ENCODE measurements at regions not wholly inside any gene's neighbourhood (a gene's known extent, or its start where the extent isn't known, plus 50 kb on each side); places are given as distances from the start of the nearest gene placed in this dataset.

DNA sequence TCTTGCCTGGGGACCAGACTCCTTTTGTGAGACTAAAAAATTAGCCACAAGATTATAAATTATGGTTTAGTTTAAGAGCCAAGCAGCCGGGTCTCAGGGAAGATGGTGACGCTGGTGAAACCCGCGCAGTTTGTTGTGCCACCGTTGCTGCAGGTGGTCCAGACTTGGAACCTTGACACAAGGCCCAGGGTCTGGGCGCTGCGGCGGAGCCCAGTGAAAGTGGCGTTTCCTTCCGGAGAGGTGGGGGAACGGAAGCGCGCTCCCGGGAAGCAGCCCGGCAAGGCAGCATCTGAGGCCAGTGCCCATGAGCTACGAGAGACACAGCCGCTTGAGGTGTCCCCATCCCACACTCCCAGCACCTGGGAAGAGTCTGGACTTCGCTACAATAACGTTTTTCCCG, 131.6 kb downstream of the SKIDA1 start:
- WGBS, 2 donors = 94 to 95% methylated on average over 20 of the region's 20 CpGs

DNA sequence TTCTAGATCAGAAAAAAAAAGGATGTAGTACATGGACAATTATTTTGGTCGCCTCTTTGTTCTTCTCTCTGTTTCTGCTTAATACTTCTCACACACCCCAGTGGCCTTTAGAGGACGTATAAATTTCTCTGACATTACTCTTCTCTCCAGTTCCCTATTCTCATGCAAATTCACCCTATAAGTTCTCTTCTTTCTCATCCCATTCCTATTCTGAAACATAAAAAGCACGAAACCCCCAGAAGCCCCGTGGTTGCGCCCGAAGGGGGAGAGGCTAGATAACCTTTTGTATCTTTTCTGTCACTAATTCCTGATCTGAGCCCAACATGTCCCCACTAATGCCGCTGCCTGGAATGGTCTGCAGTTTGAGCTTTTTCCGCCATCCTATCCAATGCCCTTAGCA, 136.9 kb downstream of the SKIDA1 start:
- TF ChIP-seq, protein P1, sequence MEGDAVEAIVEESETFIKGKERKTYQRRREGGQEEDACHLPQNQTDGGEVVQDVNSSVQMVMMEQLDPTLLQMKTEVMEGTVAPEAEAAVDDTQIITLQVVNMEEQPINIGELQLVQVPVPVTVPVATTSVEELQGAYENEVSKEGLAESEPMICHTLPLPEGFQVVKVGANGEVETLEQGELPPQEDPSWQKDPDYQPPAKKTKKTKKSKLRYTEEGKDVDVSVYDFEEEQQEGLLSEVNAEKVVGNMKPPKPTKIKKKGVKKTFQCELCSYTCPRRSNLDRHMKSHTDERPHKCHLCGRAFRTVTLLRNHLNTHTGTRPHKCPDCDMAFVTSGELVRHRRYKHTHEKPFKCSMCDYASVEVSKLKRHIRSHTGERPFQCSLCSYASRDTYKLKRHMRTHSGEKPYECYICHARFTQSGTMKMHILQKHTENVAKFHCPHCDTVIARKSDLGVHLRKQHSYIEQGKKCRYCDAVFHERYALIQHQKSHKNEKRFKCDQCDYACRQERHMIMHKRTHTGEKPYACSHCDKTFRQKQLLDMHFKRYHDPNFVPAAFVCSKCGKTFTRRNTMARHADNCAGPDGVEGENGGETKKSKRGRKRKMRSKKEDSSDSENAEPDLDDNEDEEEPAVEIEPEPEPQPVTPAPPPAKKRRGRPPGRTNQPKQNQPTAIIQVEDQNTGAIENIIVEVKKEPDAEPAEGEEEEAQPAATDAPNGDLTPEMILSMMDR (IDR thresholded peaks at IDR 0.05; ENCODE audit: control extremely low read depth, extremely low read depth) = no peak
- WGBS, 2 donors = 87 to 93% methylated on average over 8 of the region's 8 CpGs
- Histone ChIP-seq H3K27me3 (ENCODE audit: control insufficient read depth in 3 of 3, insufficient read depth in 3 of 3, low read length in 2 of 3) (no peaks in the 10 kb centered on the region), H3K4me3 (no peak overlapping the region), H3K4me1 (ENCODE audit: control insufficient read depth in 5 of 5, insufficient read depth in 5 of 5, low read length in 5 of 5) (no peaks in the 10 kb centered on the region), H3K36me3 (ENCODE audit: control insufficient read depth in 4 of 4, insufficient read depth in 4 of 4, low read length in 4 of 4) (no peaks in the 10 kb centered on the region), H3K9me3 (ENCODE audit: control insufficient read depth in 4 of 4, insufficient read depth in 3 of 4, low read length in 3 of 4) (no peaks in the 10 kb centered on the region), H3K9ac (ENCODE audit: insufficient read depth in 1 of 2, low read length in 2 of 2) (no peak overlapping the region), H3K27ac (ENCODE audit: low read depth in 1 of 2, low read length in 1 of 2) (no peak overlapping the region)
- no peak for DNase-seq
- no peak for ATAC-seq (ENCODE audit: insufficient read depth, low FRiP score)

More for the DNA sequence above, 131.6 kb downstream of the SKIDA1 start:
- TF ChIP-seq, protein P1 (IDR thresholded peaks at IDR 0.05; ENCODE audit: control extremely low read depth, extremely low read depth) = no peak
- no peaks in the 10 kb centered on the region for H3K36me3 ChIP-seq (ENCODE audit: control insufficient read depth in 4 of 4, insufficient read depth in 4 of 4, low read length in 4 of 4)
- DNase-seq = no peak
- no peak overlapping the region for H3K27ac ChIP-seq (ENCODE audit: low read depth in 1 of 2, low read length in 1 of 2)
- H3K9me3 ChIP-seq (ENCODE audit: control insufficient read depth in 4 of 4, insufficient read depth in 3 of 4, low read length in 3 of 4) = peaks cover 0 to 5% (median 2%) of the 10 kb centered on the region in 4 donors
- H3K27me3 ChIP-seq (ENCODE audit: control insufficient read depth in 3 of 3, insufficient read depth in 3 of 3, low read length in 2 of 3) = no peaks in the 10 kb centered on the region
- H3K9ac ChIP-seq (ENCODE audit: insufficient read depth in 1 of 2, low read length in 2 of 2) = no peak overlapping the region
- ATAC-seq (ENCODE audit: insufficient read depth, low FRiP score) = no peak
- peaks cover 0 to 3% (median 0%) of the 10 kb centered on the region in 5 donors for H3K4me1 ChIP-seq (ENCODE audit: control insufficient read depth in 5 of 5, insufficient read depth in 5 of 5, low read length in 5 of 5)
- H3K4me3 ChIP-seq = no peak overlapping the region

DNA sequence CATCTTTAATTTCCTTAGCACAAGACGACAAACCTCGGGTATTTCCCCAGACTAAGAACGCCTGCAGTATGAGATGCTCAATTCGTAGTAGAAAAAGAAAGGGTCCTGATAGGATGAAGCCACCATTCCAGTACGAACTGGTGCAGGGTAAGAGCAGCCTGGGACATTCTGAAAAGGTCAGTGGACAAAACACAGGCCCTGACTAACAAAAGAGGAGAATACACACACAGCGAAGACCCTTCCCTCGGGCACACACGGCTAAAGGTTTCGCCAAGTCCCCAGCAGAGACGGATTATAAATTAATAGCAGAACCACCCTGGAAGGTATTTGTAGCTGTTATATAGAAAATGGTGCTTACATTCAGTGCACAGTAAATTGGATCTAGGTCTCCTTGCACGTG, 137.6 kb downstream of the SKIDA1 start:
- 90 to 92% methylated on average over 11 of the region's 11 CpGs for WGBS, 2 donors
- H3K4me3 ChIP-seq = no peak overlapping the region
- no peak overlapping the region for H3K9ac ChIP-seq (ENCODE audit: insufficient read depth in 1 of 2, low read length in 2 of 2)
- no peaks in the 10 kb centered on the region for H3K27me3 ChIP-seq (ENCODE audit: control insufficient read depth in 3 of 3, insufficient read depth in 3 of 3, low read length in 2 of 3)
- no peak overlapping the region for H3K27ac ChIP-seq (ENCODE audit: low read depth in 1 of 2, low read length in 1 of 2)
- TF ChIP-seq, protein P1 (IDR thresholded peaks at IDR 0.05; ENCODE audit: control extremely low read depth, extremely low read depth) = no peak
- DNase-seq = no peak
- H3K9me3 ChIP-seq (ENCODE audit: control insufficient read depth in 4 of 4, insufficient read depth in 3 of 4, low read length in 3 of 4) = no peaks in the 10 kb centered on the region
- no peaks in the 10 kb centered on the region for H3K36me3 ChIP-seq (ENCODE audit: control insufficient read depth in 4 of 4, insufficient read depth in 4 of 4, low read length in 4 of 4)
- ATAC-seq (ENCODE audit: insufficient read depth, low FRiP score) = no peak
- no peaks in the 10 kb centered on the region for H3K4me1 ChIP-seq (ENCODE audit: control insufficient read depth in 5 of 5, insufficient read depth in 5 of 5, low read length in 5 of 5)

DNA sequence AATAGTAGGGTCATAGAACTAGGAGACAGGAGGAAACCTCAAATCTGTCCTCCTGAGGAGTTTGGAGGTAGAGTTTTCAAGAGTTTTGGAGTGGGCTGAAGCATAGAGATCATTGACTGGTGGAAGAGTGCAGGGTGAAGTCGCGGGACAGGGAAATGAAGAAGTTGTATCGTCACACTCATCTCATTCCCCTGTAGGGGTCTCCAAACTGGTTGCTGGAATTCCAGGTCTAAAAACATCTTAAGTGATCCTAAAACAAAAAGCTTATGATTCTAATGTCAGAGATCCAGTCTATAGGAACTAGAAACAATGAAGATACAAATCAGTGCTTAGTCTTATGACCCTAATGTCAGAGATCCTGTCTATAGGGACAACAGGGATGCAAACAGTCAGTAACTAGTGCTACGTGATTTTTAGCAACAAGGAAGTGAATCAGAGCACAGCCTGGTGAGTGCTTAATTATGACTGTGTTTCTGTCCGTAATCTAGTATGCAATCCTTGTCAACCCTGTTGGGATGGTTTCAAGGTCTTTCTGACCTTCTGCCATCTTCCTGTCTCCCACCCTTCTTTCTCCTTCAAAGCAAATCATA, 139.4 kb downstream of the SKIDA1 start:
- DNase-seq = no peak
- H3K27ac ChIP-seq (ENCODE audit: low read depth in 1 of 2, low read length in 1 of 2) = no peak overlapping the region
- TF ChIP-seq, protein P1 (IDR thresholded peaks at IDR 0.05; ENCODE audit: control extremely low read depth, extremely low read depth) = no peak

More for the DNA sequence above, 139.4 kb downstream of the SKIDA1 start:
- no peaks in the 10 kb centered on the region for H3K4me1 ChIP-seq (ENCODE audit: control insufficient read depth in 5 of 5, insufficient read depth in 5 of 5, low read length in 5 of 5)
- H3K36me3 ChIP-seq (ENCODE audit: control insufficient read depth in 4 of 4, insufficient read depth in 4 of 4, low read length in 4 of 4) = no peaks in the 10 kb centered on the region
- 89% methylated on average over 5 of the region's 5 CpGs for WGBS, 2 donors
- H3K9me3 ChIP-seq (ENCODE audit: control insufficient read depth in 4 of 4, insufficient read depth in 3 of 4, low read length in 3 of 4) = no peaks in the 10 kb centered on the region
- H3K4me3 ChIP-seq = no peak overlapping the region
- H3K27me3 ChIP-seq (ENCODE audit: control insufficient read depth in 3 of 3, insufficient read depth in 3 of 3, low read length in 2 of 3) = no peaks in the 10 kb centered on the region
- ATAC-seq (ENCODE audit: insufficient read depth, low FRiP score) = no peak
- H3K9ac ChIP-seq (ENCODE audit: insufficient read depth in 1 of 2, low read length in 2 of 2) = no peak overlapping the region

All from lung (tissue), 11 donors.